ENCODE measurements at regions not wholly inside any gene's neighbourhood (a gene's known extent, or its start where the extent isn't known, plus 50 kb on each side); places are given as distances from the start of the nearest gene placed in this dataset.
A peak's percentile ranks its signal among the peaks of the same experiment; 100 is the strongest.

DNA sequence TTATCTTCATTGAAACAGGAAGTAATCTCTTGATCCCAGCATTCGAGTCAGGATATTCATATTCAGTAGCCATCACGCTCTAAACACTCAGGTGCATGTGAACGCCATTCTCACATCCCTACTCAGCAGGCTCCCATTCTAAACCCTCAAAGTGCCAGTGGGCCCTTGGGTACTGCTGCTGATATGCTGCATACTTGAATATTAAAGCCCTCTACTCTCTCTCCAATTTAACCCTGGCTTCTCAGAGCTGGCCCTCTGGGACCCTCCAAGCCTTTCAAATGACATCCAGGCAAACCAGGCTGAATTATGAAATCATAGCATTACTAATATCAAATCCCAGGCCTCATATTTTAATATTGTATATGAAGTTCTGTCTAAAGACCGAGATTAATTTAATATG is 468.2 kb downstream of the NUF2 start:
- TF ChIP-seq, protein P1, sequence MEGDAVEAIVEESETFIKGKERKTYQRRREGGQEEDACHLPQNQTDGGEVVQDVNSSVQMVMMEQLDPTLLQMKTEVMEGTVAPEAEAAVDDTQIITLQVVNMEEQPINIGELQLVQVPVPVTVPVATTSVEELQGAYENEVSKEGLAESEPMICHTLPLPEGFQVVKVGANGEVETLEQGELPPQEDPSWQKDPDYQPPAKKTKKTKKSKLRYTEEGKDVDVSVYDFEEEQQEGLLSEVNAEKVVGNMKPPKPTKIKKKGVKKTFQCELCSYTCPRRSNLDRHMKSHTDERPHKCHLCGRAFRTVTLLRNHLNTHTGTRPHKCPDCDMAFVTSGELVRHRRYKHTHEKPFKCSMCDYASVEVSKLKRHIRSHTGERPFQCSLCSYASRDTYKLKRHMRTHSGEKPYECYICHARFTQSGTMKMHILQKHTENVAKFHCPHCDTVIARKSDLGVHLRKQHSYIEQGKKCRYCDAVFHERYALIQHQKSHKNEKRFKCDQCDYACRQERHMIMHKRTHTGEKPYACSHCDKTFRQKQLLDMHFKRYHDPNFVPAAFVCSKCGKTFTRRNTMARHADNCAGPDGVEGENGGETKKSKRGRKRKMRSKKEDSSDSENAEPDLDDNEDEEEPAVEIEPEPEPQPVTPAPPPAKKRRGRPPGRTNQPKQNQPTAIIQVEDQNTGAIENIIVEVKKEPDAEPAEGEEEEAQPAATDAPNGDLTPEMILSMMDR (IDR thresholded peaks at IDR 0.05; ENCODE audit: insufficient read depth, low read depth, low read length, missing control alignments) = no peak
- no peak for DNase-seq (ENCODE audit: low read depth)
- no peak overlapping the region for H3K4me3 ChIP-seq (ENCODE audit: low read length)

GRCh38 chr1:163794551-163794950 is 472.8 kb downstream of the NUF2 start:
- TF ChIP-seq, protein P1 (IDR thresholded peaks at IDR 0.05; ENCODE audit: insufficient read depth, low read depth, low read length, missing control alignments) = no peak
- H3K4me3 ChIP-seq (ENCODE audit: low read length) = no peak overlapping the region
- peak; percentile 22 for DNase-seq (ENCODE audit: low read depth)

- H3K4me3 ChIP-seq (ENCODE audit: low read length) = no peak overlapping the region
- TF ChIP-seq, protein P1 (IDR thresholded peaks at IDR 0.05; ENCODE audit: insufficient read depth, low read depth, low read length, missing control alignments) = no peak
- DNase-seq (ENCODE audit: low read depth) = peak; percentile 74
Measured at GRCh38 chr1:163796394-163796821, 474.7 kb downstream of the NUF2 start.

DNA sequence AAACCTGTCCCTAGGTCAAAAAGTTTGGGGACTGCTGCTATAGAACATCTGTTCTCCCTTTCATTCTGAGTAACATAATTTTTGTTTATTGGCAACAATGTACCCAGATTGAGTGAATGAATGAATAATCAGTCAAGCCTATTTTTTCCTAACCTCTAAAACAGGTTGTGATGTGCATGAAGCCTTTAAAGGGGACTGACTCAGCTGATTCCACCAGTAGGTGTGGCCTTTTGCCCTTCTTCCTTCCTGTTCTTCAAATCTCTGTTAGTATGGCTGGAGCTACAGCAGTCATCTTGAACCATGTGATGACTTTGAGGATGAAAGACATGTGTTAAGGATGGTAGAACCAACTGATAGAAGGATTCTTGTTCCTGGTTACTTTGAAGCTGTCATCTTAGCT is 476.1 kb downstream of the NUF2 start:
- TF ChIP-seq, protein P1 (IDR thresholded peaks at IDR 0.05; ENCODE audit: insufficient read depth, low read depth, low read length, missing control alignments) = no peak
- H3K4me3 ChIP-seq (ENCODE audit: low read length) = no peak overlapping the region
- peak; percentile 51 for DNase-seq (ENCODE audit: low read depth)

- H3K4me3 ChIP-seq (ENCODE audit: low read length) = no peak overlapping the region
- no peak for DNase-seq (ENCODE audit: low read depth)
- TF ChIP-seq, protein P1 (IDR thresholded peaks at IDR 0.05; ENCODE audit: insufficient read depth, low read depth, low read length, missing control alignments) = no peak
Measured at GRCh38 chr1:163799190-163799805, 477.5 kb downstream of the NUF2 start.

DNA sequence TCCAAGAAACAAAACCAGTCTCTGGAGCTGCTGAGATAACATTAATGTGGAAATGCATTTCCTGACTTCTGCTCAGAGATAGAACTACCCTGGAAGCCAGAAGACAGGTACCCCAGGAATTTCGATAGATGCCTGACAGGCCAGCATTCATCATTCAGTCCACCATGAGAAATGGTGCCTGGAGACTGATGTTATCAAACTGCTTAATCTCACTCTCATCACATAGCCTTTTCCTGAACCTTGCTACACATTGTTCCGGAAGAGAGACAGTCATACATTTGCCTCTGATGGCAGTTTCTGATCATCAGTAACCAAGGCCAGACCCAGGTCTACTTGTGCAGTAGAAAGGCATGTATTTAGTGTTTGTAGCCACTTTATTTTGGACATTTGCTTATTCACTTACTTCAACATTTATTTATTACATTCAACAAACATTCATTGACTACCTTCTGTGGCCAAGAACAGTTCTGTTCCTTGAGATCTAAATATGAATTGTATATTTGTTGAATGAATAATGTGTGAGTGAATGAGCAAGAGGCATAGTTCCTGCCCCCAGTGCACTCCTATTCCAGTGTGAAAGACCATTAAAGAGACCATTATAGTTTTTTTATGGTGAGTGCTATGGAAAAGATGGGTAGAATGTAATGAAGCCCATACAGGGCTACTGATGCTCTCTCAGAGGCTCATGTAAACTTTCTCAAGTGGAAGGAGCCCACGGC is 485.7 kb downstream of the NUF2 start:
- TF ChIP-seq, protein P1 (IDR thresholded peaks at IDR 0.05; ENCODE audit: insufficient read depth, low read depth, low read length, missing control alignments) = no peak
- no peak for DNase-seq (ENCODE audit: low read depth)
- no peak overlapping the region for H3K4me3 ChIP-seq (ENCODE audit: low read length)

Measured in epithelial cell of esophagus (primary cell).